Left colon (tissue), 2 donors: ENCODE measurements at regions not wholly inside any gene's neighbourhood (a gene's known extent, or its start where the extent isn't known, plus 50 kb on each side); places are given as distances from the start of the nearest gene placed in this dataset.
"Not testable (repeated sequence)": the region's sequence is repeated elsewhere in the genome, so short reads cannot be mapped to it uniquely, and the experiment has no call there.

Source experiments
- ATAC-seq: fragments of 200-7000 bp; cut with Tn5 transposase; one replicate; pipeline ENCODE4 v1.9.1; 2020; ENCODE audit warnings: mild to moderate bottlenecking, moderate library complexity
- DNase-seq, 2 donors: peaks; one replicate each; pipeline ENCODE4 v3.0.0-alpha.2; 2020
- intact Hi-C, 2 donors: fragments of 100-400 bp; cut with DNase I in 1 of 2; cut with micrococcal nuclease in 1 of 2; formaldehyde crosslinking; loops; one replicate each; pipeline versions ENCODE4 v1.11.2 to v1.14.0; 2022; cut with DNase I, micrococcal nuclease
- donor health status: DM: no; HTN: no; CAD: no.
- donor health status: DM: yes; HTN: yes; CAD: no.

GRCh38 chr3:21955406-21955805, 204.4 kb upstream of the ZNF385D start:
- ATAC-seq, result no peak
- DNase-seq, result no peak
- intact Hi-C loops, result no loop called here

- ATAC-seq (no peak), DNase-seq (no peak)
- intact Hi-C loops, result no loop called here
Observed at GRCh38 chr3:21960033-21960432, 209.0 kb upstream of the ZNF385D start.

DNA sequence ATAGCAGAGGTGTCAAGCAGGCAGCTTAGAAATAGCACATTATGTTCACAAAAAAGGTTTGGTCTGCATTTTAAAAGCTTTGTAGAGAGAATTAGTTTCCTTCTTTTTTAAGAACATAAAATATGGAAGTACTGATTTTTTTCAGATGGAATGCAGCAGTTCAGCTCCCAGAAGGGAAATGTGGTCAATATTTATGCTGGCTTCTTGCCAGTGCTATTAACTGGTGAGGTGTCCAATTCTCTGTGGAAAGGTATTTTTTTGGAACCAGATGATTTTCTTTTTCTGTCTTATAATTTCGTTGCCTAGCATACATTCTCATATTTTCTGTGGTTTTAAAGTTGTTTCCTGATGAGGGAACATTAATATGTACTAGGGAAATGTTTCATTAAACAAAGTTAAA, 211.4 kb upstream of the ZNF385D start:
- ATAC-seq, result no peak
- intact Hi-C loops, result no loop called here

GRCh38 chr3:21966457-21966856, 215.4 kb upstream of the ZNF385D start:
- ATAC-seq, DNase-seq, intact Hi-C loops: not testable (repeated sequence)

More for the DNA sequence above, 211.4 kb upstream of the ZNF385D start:
- DNase-seq, result no peak

DNA sequence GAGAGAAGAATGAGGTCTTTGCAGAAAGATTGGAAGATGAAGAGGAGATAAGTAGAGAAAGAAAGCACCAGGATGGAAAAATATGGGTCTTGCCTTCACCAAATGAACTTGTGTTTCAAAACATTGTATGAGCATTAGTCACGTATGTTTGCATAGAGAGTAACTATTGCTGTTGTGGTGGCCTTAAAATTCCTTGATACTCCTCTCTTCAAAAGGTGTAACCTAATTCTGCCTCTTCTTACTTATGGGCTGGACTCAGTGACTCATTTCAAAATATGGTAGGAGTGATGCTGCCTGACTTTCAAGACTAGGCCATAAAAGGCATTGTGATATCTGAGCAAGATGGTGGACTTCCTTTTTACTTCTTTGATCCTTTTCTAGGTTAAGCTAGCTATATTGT, 228.7 kb upstream of the ZNF385D start:
- intact Hi-C loops, result no loop called here
- DNase-seq (no peak), ATAC-seq (no peak)

- ATAC-seq (no peak), DNase-seq (no peak)
- intact Hi-C loops, result no loop called here
Observed at GRCh38 chr3:21989341-21990042, 238.5 kb upstream of the ZNF385D start.

- intact Hi-C loops, result no loop called here
- DNase-seq (no peak), ATAC-seq (no peak)
Observed at GRCh38 chr3:21991061-21991460, 240.1 kb upstream of the ZNF385D start.

- no peak for DNase-seq
- intact Hi-C loops, result no loop called here
- ATAC-seq, result no peak
Observed at GRCh38 chr3:21995079-21995607, 244.1 kb upstream of the ZNF385D start.

DNA sequence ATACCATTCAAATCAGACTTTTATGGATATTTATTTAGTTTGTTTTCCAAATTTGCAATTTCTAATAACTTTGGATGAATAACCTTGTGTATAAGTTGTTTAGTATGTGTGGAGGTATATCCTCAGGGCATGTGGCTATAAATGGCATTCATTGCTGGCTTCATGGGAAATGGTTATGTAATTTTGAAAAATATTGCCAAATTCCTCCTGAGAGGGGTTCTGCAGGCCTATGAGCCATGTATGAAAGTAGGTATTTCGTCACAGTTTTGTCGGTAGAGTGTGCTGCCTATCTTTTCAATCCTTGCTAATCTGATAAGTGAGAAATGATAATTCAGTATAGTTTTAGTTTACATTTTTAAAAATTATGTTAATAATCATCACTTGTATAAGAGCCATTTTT, 256.4 kb upstream of the ZNF385D start:
- intact Hi-C loops, result no loop called here
- DNase-seq, result no peak
- no peak for ATAC-seq

DNA sequence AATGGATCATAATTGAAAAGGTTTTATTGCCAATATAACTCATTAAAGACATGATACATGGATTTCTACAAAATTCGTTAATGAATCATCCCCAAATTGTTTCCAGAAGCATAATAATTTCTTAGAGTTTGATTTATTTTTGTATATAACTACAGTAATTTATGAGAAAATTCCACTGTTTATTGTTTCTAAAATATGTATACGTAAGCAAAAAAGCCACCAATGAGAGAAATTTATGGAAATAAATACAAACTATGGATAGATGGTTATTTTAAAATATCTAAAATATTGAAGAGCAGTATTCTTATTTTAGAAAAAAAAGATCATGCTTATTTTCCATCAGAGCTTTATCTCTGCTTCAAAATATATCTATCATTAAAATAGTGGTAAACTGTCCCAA, 260.0 kb upstream of the ZNF385D start:
- DNase-seq, result no peak
- intact Hi-C loops, result no loop called here
- no peak for ATAC-seq

DNA sequence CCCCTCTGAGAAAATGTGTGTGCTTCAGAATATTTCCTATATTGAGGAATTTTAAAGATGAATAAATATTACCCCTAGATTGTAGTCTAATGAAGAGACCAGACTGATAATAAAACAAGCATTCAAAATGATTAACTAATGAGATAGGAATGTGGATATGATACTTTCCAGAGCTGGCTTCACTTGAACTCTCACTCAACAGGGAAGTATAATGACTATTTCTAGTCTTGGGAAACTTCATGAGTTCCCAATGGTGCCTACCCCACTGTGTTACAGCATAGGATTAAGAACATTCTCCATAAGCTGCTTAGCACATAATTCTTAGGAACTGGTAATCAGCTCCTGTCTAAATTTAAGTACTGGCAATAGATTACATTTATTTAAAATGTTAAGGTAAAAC, 261.5 kb upstream of the ZNF385D start:
- ATAC-seq, result no peak
- intact Hi-C loops, result no loop called here
- no peak for DNase-seq

DNA sequence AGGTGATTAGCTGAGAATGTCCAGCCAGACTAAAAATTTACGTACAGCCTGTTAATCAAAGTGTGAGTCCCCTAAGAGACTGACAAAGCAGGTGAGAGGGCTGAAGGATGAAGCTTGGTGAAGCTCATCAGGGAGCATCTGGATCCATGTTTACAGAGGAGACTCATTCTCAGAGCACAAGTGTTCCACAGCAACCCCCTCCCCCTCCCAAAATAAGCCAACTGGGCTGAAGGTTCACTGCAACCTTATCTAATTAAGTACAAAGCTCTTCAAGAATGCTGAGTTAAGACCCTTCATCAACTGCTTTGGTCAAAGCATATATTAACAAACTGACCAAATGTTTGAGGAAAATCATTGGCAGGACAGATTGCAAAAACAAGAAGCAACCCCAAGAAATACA, 262.6 kb upstream of the ZNF385D start:
- DNase-seq (no peak), ATAC-seq (no peak)
- intact Hi-C loops, result no loop called here

DNA sequence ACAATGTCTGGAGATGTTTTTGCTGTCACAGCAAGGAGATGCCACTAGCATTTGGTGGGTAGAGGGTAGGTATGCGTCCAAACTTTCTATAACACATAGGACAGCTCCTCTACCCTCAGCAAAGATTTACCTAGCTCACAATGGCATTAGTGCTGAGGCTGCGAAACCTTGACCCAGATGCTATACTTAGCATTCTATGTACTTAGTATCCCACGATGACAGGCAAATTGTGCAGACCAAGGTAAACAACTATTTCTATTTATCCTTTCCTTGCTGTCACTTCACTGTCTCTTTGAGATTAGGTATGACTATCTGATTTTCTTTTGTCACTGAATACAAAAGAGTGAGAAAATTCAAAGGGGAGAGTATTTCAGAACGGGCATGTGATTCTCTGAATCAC, 265.2 kb upstream of the ZNF385D start:
- ATAC-seq, result no peak
- DNase-seq, result no peak
- intact Hi-C loops, result no loop called here

DNA sequence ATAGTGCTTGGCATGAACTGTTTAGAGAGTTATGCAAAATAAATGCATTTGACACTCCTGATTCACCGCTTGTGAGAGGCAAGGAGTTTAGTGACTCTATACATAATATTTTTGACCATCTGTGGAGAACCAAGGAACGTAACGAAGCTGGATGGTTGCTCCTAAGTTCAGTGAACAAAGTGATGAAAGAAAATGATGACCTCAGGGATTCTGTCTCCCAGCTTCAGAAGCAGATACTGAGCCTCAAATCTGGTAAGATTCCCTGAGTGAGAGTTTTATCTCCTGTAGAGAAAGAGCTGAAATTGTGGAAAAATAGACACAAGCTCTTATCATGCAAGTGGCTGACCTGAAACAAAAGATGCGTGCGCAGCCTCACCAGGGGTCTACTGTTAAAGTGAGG, 273.6 kb upstream of the ZNF385D start:
- DNase-seq, intact Hi-C loops, ATAC-seq: not testable (repeated sequence)

- intact Hi-C loops, result no loop called here
- no peak for ATAC-seq
Observed at GRCh38 chr3:22029480-22029879, 278.5 kb upstream of the ZNF385D start.

DNA sequence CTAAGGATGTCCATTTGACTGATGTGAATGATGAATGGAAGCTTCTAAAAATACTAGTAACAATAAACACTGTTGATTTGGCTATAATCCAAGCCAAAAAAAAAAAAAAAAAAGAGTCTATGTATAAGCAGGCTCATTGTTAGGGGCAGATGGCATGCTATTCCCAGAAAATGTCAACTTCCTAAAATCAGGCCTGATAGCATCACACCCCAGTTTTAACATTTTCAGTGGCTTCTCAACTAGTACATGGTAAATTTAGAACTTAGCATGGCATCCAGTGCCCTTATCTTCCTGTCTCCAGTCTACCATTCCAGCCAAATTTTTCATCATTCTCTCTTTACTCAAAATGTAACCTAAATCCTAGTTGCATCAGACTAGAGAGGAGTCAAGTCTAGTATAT, 288.2 kb upstream of the ZNF385D start:
- no peak for DNase-seq
- intact Hi-C loops, result no loop called here
- no peak for ATAC-seq

More at GRCh38 chr3:22029480-22029879, 278.5 kb upstream of the ZNF385D start:
- no peak for DNase-seq

DNA sequence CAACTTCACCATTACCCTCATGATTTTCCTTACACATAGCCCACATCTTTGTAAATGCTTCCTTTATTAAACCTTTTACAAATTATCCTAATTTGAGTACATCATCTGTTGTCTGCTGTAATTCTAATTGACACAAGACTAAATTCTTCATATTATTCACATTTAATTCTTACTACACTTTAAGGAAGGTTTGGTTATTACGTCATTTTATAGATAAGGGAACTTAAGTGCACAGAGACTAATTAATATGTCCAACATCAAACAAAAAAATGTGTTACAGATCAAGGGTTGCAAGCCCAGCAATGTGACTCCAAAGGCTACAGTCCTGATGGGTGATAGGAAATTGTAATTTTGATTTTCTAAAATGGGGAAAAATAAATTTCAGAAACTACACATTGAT, 289.1 kb upstream of the ZNF385D start:
- DNase-seq (no peak), ATAC-seq (no peak)
- intact Hi-C loops, result no loop called here

- DNase-seq (no peak), ATAC-seq (no peak)
- intact Hi-C loops, result no loop called here
Observed at GRCh38 chr3:22045882-22046281, 294.9 kb upstream of the ZNF385D start.

DNA sequence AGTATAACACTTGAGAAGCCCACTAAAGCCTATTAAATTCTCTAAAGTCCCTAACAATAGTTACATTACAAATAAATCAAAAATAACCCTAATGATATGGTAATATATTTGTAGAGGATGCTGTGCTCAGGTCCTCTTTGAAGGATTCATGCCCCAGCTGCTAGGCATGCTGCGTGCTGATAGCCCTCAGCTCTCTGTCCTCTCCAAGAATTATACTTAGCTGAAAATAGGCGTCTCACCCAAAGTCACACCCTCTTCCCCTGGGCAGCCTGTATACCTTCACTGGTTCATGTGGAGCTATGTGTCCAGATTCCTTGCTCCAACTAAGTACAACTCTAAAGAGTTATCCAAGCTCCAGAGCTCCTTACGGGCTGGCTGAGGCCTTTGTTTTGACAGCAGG, 312.5 kb upstream of the ZNF385D start:
- DNase-seq, result no peak
- ATAC-seq, result no peak
- intact Hi-C loops, result no loop called here

DNA sequence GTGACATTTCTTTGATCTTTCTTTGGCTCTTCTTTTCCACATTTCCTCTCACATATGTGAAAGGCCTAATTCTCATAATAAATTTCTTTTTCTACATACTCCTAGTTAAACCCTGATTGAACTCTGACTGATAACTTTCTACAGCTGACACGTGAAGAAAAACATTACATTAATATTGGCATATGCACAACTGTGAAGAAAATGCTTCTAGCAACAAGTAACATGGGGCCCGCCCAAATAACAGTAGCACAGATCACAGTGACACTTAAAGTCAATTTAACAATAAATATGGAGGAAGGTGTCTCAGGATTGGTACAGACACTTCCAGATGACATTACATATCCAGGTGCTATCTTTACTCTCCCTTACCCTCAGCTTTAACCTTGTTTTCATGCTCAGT, 317.6 kb upstream of the ZNF385D start:
- intact Hi-C loops, result no loop called here
- no peak for DNase-seq
- ATAC-seq, result no peak

- no peak for ATAC-seq
- intact Hi-C loops, result no loop called here
- DNase-seq, result no peak
Observed at GRCh38 chr3:22088204-22088603, 337.2 kb upstream of the ZNF385D start.
